ENCODE measurements at regions not wholly inside any gene's neighbourhood (a gene's known extent, or its start where the extent isn't known, plus 50 kb on each side); places are given as distances from the start of the nearest gene placed in this dataset.

GRCh38 chr4:163665521-163666331, 171.2 kb downstream of the TMA16 start:
- ATAC-seq, result no peak
- H3K36me3 Mint-ChIP-seq (ENCODE audit: low read depth), result no peaks in the 10 kb centered on the region
- ChIA-PET CTCF (interaction anchor here (0.6 to 1.1 kb wide), 3 partner anchors 8 to 16 kb away, joined by 3 to 4 read pairs (median 4); no protein-coding TSS in a partner anchor), POLR2A (no interaction called here)
- H3K9me3 Mint-ChIP-seq (ENCODE audit: low read depth), result no peaks in the 10 kb centered on the region
- H3K27ac Mint-ChIP-seq, result no peak overlapping the region
- no peak overlapping the region for H3K4me3 Mint-ChIP-seq
- no peak for DNase-seq
- peaks cover 48% of the 10 kb centered on the region for H3K4me1 Mint-ChIP-seq
- no peaks in the 10 kb centered on the region for H3K27me3 Mint-ChIP-seq
- intact Hi-C loops (cut with DNase I, micrococcal nuclease), result no loop called here

GRCh38 chr4:163666332-163666873, 171.9 kb downstream of the TMA16 start:
- Mint-ChIP-seq H3K36me3 (ENCODE audit: low read depth) (no peaks in the 10 kb centered on the region), H3K9me3 (ENCODE audit: low read depth) (no peaks in the 10 kb centered on the region), H3K4me3 (no peak overlapping the region), H3K27ac (peak overlapping the region; percentile 31), H3K27me3 (no peaks in the 10 kb centered on the region), H3K4me1 (peaks cover 52% of the 10 kb centered on the region)
- CTCF ChIA-PET, result interaction anchor here (0.6 to 1.6 kb wide), 5 partner anchors 9 to 54 kb away, joined by 3 to 4 read pairs (median 4); no protein-coding TSS in a partner anchor
- intact Hi-C loops (cut with DNase I, micrococcal nuclease), result no loop called here
- DNase-seq, result no peak
- ATAC-seq, result no peak
- POLR2A ChIA-PET, result no interaction called here

GRCh38 chr4:163672751-163673150, 178.3 kb downstream of the TMA16 start:
- no peak overlapping the region for H3K4me3 Mint-ChIP-seq
- H3K27me3 Mint-ChIP-seq, result no peaks in the 10 kb centered on the region
- H3K27ac Mint-ChIP-seq, result no peak overlapping the region
- ATAC-seq, result no peak
- intact Hi-C loops (cut with DNase I, micrococcal nuclease), result loop anchor here in 1 of 2 experiments (10.0 kb wide), 1 partner anchor 1178 kb away; no protein-coding TSS in a partner anchor
- H3K36me3 Mint-ChIP-seq (ENCODE audit: low read depth), result no peaks in the 10 kb centered on the region
- H3K9me3 Mint-ChIP-seq (ENCODE audit: low read depth), result no peaks in the 10 kb centered on the region
- no peak for DNase-seq
- POLR2A ChIA-PET, result no interaction called here
- CTCF ChIA-PET, result interaction anchor here (1.2 to 3.2 kb wide), 2 partner anchors 9 to 123 kb away, joined by 4 to 18 read pairs; no protein-coding TSS in a partner anchor
- H3K4me1 Mint-ChIP-seq, result peaks cover 24% of the 10 kb centered on the region

GRCh38 chr4:163673848-163674697, 179.6 kb downstream of the TMA16 start:
- CTCF ChIA-PET, result interaction anchor here (1.1 to 3.2 kb wide), 4 partner anchors 12 to 126 kb away, joined by 3 to 18 read pairs (median 4); no protein-coding TSS in a partner anchor

GRCh38 chr4:163679189-163679588, 184.7 kb downstream of the TMA16 start:
- Mint-ChIP-seq H3K4me1 (no peaks in the 10 kb centered on the region), H3K27ac (no peak overlapping the region), H3K27me3 (no peaks in the 10 kb centered on the region), H3K9me3 (ENCODE audit: low read depth) (no peaks in the 10 kb centered on the region), H3K36me3 (ENCODE audit: low read depth) (no peaks in the 10 kb centered on the region), H3K4me3 (no peak overlapping the region)
- POLR2A ChIA-PET, result no interaction called here
- CTCF ChIA-PET, result interaction anchor here (0.6 to 6.8 kb wide), 4 partner anchors 9 to 126 kb away, joined by 3 to 125 read pairs (median 3); no protein-coding TSS in a partner anchor
- DNase-seq, result peak; percentile 7
- intact Hi-C loops (cut with DNase I, micrococcal nuclease), result loop anchor here in 1 of 2 experiments (10.0 kb wide), 1 partner anchor 1184 kb away; no protein-coding TSS in a partner anchor
- no peak for ATAC-seq

More at GRCh38 chr4:163673848-163674697, 179.6 kb downstream of the TMA16 start:
- peaks cover 18% of the 10 kb centered on the region for H3K4me1 Mint-ChIP-seq
- H3K27me3 Mint-ChIP-seq, result no peaks in the 10 kb centered on the region
- no peak overlapping the region for H3K4me3 Mint-ChIP-seq
- H3K36me3 Mint-ChIP-seq (ENCODE audit: low read depth), result no peaks in the 10 kb centered on the region
- H3K27ac Mint-ChIP-seq, result no peak overlapping the region
- DNase-seq (no peak), ATAC-seq (no peak)
- POLR2A ChIA-PET, result no interaction called here
- H3K9me3 Mint-ChIP-seq (ENCODE audit: low read depth), result no peaks in the 10 kb centered on the region
- intact Hi-C loops (cut with DNase I, micrococcal nuclease), result loop anchor here in 1 of 2 experiments (10.0 kb wide), 1 partner anchor 1179 kb away; no protein-coding TSS in a partner anchor

- Mint-ChIP-seq H3K27me3 (no peaks in the 10 kb centered on the region), H3K4me1 (no peaks in the 10 kb centered on the region), H3K4me3 (no peak overlapping the region), H3K36me3 (ENCODE audit: low read depth) (no peaks in the 10 kb centered on the region), H3K9me3 (ENCODE audit: low read depth) (no peaks in the 10 kb centered on the region), H3K27ac (no peak overlapping the region)
- ATAC-seq, result no peak
- ChIA-PET POLR2A (no interaction called here), CTCF (interaction anchor here (0.6 to 6.8 kb wide), 16 partner anchors 8 to 1396 kb away, joined by 3 to 125 read pairs (median 3); no protein-coding TSS in a partner anchor)
- intact Hi-C loops (cut with DNase I, micrococcal nuclease), result loop anchor here (1.0 to 10.0 kb wide), 7 partner anchors 125 to 1186 kb away; no protein-coding TSS in a partner anchor
- DNase-seq, result no peak
These were observed 186.1 kb downstream of the TMA16 start for GRCh38 chr4:163680386-163681098.

- DNase-seq, result peak; percentile 13
- H3K36me3 Mint-ChIP-seq (ENCODE audit: low read depth), result no peaks in the 10 kb centered on the region
- H3K4me1 Mint-ChIP-seq, result no peaks in the 10 kb centered on the region
- peak; percentile 74 for ATAC-seq
- ChIA-PET POLR2A (no interaction called here), CTCF (interaction anchor here (0.6 to 6.8 kb wide), 15 partner anchors 9 to 1522 kb away, joined by 3 to 125 read pairs (median 3); no protein-coding TSS in a partner anchor)
- H3K27ac Mint-ChIP-seq, result no peak overlapping the region
- intact Hi-C loops (cut with DNase I, micrococcal nuclease), result loop anchor here (1.0 to 10.0 kb wide), 7 partner anchors 126 to 1187 kb away; no protein-coding TSS in a partner anchor
- no peak overlapping the region for H3K4me3 Mint-ChIP-seq
- H3K9me3 Mint-ChIP-seq (ENCODE audit: low read depth), result no peaks in the 10 kb centered on the region
- no peaks in the 10 kb centered on the region for H3K27me3 Mint-ChIP-seq
These were observed 186.8 kb downstream of the TMA16 start for GRCh38 chr4:163681208-163681821.

GRCh38 chr4:163688856-163689255, 194.4 kb downstream of the TMA16 start:
- ChIA-PET POLR2A (no interaction called here), CTCF (interaction anchor here (1.4 kb wide), 1 partner anchor 139 kb away, joined by 3 read pairs; no protein-coding TSS in a partner anchor)
- Mint-ChIP-seq H3K9me3 (ENCODE audit: low read depth) (no peaks in the 10 kb centered on the region), H3K36me3 (ENCODE audit: low read depth) (no peaks in the 10 kb centered on the region), H3K27me3 (peaks cover 2% of the 10 kb centered on the region), H3K4me1 (no peaks in the 10 kb centered on the region), H3K4me3 (no peak overlapping the region), H3K27ac (no peak overlapping the region)
- intact Hi-C loops (cut with DNase I, micrococcal nuclease), result loop anchor here (10.0 kb wide), 2 partner anchors 204 to 1194 kb away; no protein-coding TSS in a partner anchor
- ATAC-seq (no peak), DNase-seq (no peak)

- no peak for DNase-seq
- no peak for ATAC-seq
- Mint-ChIP-seq H3K27me3 (peaks cover 2% of the 10 kb centered on the region), H3K27ac (no peak overlapping the region), H3K36me3 (ENCODE audit: low read depth) (no peaks in the 10 kb centered on the region), H3K4me1 (no peaks in the 10 kb centered on the region), H3K4me3 (no peak overlapping the region), H3K9me3 (ENCODE audit: low read depth) (no peaks in the 10 kb centered on the region)
- ChIA-PET POLR2A (no interaction called here), CTCF (interaction anchor here (0.8 to 1.4 kb wide), 3 partner anchors 13 to 1054 kb away, joined by 3 to 4 read pairs (median 3); no protein-coding TSS in a partner anchor)
- intact Hi-C loops (cut with DNase I, micrococcal nuclease), result no loop called here
These were observed 198.7 kb downstream of the TMA16 start for GRCh38 chr4:163693211-163693610.

- ChIA-PET CTCF (interaction anchor here (1.4 kb wide), 1 partner anchor 14 kb away, joined by 3 read pairs; no protein-coding TSS in a partner anchor), POLR2A (no interaction called here)
- no peak for ATAC-seq
- no peaks in the 10 kb centered on the region for H3K9me3 Mint-ChIP-seq (ENCODE audit: low read depth)
- no peaks in the 10 kb centered on the region for H3K4me1 Mint-ChIP-seq
- no peaks in the 10 kb centered on the region for H3K36me3 Mint-ChIP-seq (ENCODE audit: low read depth)
- H3K4me3 Mint-ChIP-seq, result no peak overlapping the region
- DNase-seq, result no peak
- intact Hi-C loops (cut with DNase I, micrococcal nuclease), result no loop called here
- no peak overlapping the region for H3K27ac Mint-ChIP-seq
- H3K27me3 Mint-ChIP-seq, result peaks cover 4% of the 10 kb centered on the region
These were observed 199.3 kb downstream of the TMA16 start for GRCh38 chr4:163693776-163694175.
